ENCODE measurements at regions not wholly inside any gene's neighbourhood (a gene's known extent, or its start where the extent isn't known, plus 50 kb on each side); places are given as distances from the start of the nearest gene placed in this dataset.

- TF ChIP-seq CTCF (conservative IDR thresholded peaks at IDR 0.05; ENCODE audit: low read depth, low read length), result no peak
- H3K4me3 ChIP-seq (ENCODE audit: low read depth, low read length), result no peak overlapping the region
- DNase-seq (ENCODE audit: low read depth), result no peak
Observed at GRCh38 chr2:4139316-4139715, 435.9 kb downstream of the DCDC2C start.

DNA sequence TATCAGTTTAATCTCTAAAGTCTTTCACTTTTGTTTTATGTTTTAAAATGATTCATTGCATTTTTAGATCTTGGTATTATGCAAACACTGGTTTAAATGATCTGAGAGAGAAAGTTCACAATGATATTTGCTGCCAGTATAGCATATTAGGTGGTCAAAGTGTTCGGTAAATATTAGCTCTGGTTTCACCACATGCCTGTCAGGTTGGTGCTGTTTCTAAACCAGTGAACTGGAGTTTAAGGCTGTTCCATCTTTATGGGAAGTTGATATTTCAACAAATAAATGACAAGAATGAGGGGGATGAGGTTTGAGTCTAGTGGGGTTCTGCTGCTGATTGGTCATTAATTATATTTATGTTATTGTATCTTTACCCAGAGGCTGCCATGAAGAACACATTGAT, 436.4 kb downstream of the DCDC2C start:
- TF ChIP-seq CTCF (conservative IDR thresholded peaks at IDR 0.05; ENCODE audit: low read depth, low read length), result no peak
- no peak overlapping the region for H3K4me3 ChIP-seq (ENCODE audit: low read depth, low read length)
- DNase-seq (ENCODE audit: low read depth), result no peak

DNA sequence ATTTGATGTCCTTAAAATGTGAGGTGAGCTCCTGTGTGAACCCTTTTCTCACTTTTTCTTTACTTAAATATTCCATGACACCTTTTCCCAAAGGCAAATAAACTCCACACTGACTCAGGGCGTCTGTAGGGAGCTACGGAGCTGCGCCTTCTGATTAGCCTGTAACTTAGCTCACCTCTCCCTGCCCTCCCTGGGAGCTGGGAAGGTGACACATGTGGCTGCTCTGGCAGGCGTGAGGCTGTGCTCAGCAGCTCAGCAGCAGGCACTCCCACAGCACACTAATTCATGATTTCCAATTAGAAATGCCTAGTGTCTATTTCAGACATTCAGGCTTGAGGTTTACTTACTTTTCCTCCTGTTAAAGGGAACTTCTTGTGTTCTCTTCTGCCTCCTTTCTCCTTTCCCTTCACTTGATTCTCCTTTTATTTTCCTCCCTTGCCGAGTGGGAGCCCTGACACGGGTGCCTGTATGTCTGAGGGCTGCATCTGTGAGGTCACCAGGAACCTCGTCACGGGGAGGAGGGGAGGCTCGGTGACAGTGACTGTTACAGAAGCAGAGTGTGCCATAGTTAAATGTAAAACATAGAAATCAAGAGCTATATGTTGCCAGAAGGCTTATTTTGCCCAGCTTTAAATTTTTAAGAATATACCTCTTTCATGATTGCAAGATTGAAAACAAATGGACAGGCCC, 437.1 kb downstream of the DCDC2C start:
- H3K4me3 ChIP-seq (ENCODE audit: low read depth, low read length), result no peak overlapping the region
- TF ChIP-seq CTCF (conservative IDR thresholded peaks at IDR 0.05; ENCODE audit: low read depth, low read length), result no peak
- no peak for DNase-seq (ENCODE audit: low read depth)

GRCh38 chr2:4144731-4145130, 441.4 kb downstream of the DCDC2C start:
- no peak for TF ChIP-seq CTCF (conservative IDR thresholded peaks at IDR 0.05; ENCODE audit: low read depth, low read length)
- no peak overlapping the region for H3K4me3 ChIP-seq (ENCODE audit: low read depth, low read length)
- no peak for DNase-seq (ENCODE audit: low read depth)

DNA sequence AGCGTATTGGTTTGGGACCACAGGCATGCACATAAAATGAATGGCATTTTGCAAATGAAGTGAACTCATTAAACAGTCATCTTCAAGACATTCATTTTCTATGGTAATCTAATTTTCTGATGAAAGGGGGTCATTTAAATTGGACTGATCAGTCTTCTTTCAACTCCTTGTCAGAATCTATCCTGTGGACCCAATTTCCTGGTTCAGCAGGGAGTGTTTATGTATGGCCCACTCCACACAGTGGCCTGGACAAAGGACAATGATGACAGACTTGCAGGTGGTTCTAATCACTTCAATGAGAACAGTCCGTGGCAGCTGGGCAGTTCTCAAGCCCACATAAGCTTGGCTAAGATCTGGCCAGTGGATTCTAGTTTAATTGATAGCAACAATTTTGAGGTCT, 448.1 kb downstream of the DCDC2C start:
- no peak for DNase-seq (ENCODE audit: low read depth)
- TF ChIP-seq CTCF (conservative IDR thresholded peaks at IDR 0.05; ENCODE audit: low read depth, low read length), result no peak

DNA sequence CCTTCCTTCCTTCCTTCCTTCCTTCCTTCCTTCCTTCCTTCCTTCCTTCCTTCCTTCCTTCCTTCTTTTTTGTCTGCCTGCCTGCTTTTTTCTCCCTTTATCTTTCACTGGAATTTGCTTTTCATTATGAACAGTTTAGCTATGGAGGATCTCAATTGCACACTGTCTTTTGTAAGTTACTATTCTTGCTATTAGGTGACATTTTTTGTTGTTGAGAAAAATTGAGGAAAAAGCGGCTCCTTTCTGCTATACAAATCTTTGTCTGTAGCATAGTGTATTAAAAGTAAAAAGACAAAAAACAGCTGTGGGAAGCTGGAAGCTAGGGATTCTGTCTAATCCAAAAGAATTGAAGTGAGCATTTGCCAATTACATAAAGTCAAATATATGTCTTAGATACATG, 448.7 kb downstream of the DCDC2C start:
- TF ChIP-seq CTCF (conservative IDR thresholded peaks at IDR 0.05; ENCODE audit: low read depth, low read length), result no peak
- no peak for DNase-seq (ENCODE audit: low read depth)
- no peak overlapping the region for H3K4me3 ChIP-seq (ENCODE audit: low read depth, low read length)

More for the DNA sequence above, 448.1 kb downstream of the DCDC2C start:
- H3K4me3 ChIP-seq (ENCODE audit: low read depth, low read length), result no peak overlapping the region

DNA sequence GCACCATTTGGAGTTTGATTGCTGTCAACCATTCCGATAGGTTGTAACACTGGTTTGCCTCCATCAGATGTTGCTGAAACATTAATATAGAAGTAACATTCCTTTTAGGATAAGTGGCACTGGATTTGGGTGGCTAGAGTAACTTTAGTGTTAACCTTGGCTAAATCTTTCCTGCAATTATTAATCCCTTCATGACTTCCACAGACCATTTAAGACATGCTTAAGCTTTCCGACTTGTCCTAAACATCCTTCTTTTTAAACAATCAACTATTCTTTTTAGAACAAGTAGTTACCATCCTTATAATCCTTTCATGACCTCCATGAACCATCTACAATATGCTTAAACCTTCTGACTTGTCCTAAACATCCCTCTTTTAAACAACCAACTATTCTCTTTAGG, 465.5 kb downstream of the DCDC2C start:
- no peak for DNase-seq (ENCODE audit: low read depth)
- H3K4me3 ChIP-seq (ENCODE audit: low read depth, low read length), result no peak overlapping the region
- no peak for TF ChIP-seq CTCF (conservative IDR thresholded peaks at IDR 0.05; ENCODE audit: low read depth, low read length)
